NT2/D1 (cell line): ENCODE measurements at regions not wholly inside any gene's neighbourhood (a gene's known extent, or its start where the extent isn't known, plus 50 kb on each side); places are given as distances from the start of the nearest gene placed in this dataset.

Experiments
- YY1 ChIP-seq: IDR thresholded peaks from 2 replicates; pipeline ENCODE4 v1.6.1; 2011; ENCODE audit not compliant: insufficient read length, insufficient read depth
- ZNF274 ChIP-seq: IDR thresholded peaks from 2 replicates; pipeline ENCODE4 v1.6.1; 2011; ENCODE audit warnings: mild to moderate bottlenecking, low read depth, low read length

DNA sequence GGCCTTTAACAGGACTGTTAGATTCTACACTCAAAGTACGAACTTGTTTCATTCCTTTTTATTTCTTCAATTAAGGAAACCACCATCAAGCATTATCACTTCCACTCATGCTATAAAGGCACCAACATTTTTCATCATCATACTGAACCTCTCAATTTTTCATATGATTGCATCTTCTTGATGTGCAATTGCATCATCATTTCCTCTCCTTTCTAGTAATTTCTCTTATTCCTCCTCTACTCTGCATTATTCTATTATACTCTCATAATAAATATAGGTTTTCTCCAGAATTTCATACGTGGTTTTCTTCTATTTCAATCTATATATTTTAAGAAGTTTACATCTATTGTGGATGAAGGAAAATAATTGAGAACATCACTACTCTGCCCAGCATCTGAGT, 506.2 kb upstream of the ZNF385D start:
- TF ChIP-seq YY1 (no peak), ZNF274 (no peak)
